WTC11 (cell line): ENCODE measurements at regions not wholly inside any gene's neighbourhood (a gene's known extent, or its start where the extent isn't known, plus 50 kb on each side); places are given as distances from the start of the nearest gene placed in this dataset.

Experiments used
- CDX4 ChIP-seq: fragments of 250-450 bp; sonication (Bioruptor Pico); IDR thresholded peaks from 2 replicates; pipeline ENCODE4 v1.9.0; 2021; ENCODE audit warnings: moderate library complexity, mild to moderate bottlenecking, inconsistent platforms, borderline replicate concordance
- CTCF ChIP-seq: fragments of 200-600 bp; IDR thresholded peaks from 2 replicates; pipeline ENCODE4 v1.8.0; 2022; ENCODE audit warnings: antibody characterized with exemption
- GRHL2 ChIP-seq: fragments of 250-450 bp; sonication (Bioruptor Pico); IDR thresholded peaks from 2 replicates; pipeline ENCODE4 v1.8.0; 2022; ENCODE audit warnings: mild to moderate bottlenecking, moderate library complexity; ENCODE audit not compliant: insufficient replicate concordance, severe bottlenecking
- HMGXB4 ChIP-seq: sonication (generic); formaldehyde crosslinking; IDR thresholded peaks from 2 replicates; pipeline ENCODE4 v1.8.1; 2023; ENCODE audit warnings: mild to moderate bottlenecking, moderate library complexity, missing genetic modification reagents
- NFE2L1 ChIP-seq: sonication (generic); formaldehyde crosslinking; IDR thresholded peaks from 2 replicates; pipeline ENCODE4 v1.8.1; 2023; ENCODE audit warnings: missing genetic modification reagents
- NR2C2 ChIP-seq: sonication (generic); formaldehyde crosslinking; IDR thresholded peaks from 2 replicates; pipeline ENCODE4 v1.8.0; 2022; ENCODE audit warnings: mild to moderate bottlenecking, missing genetic modification reagents
- SP1 ChIP-seq: sonication (generic); formaldehyde crosslinking; conservative IDR thresholded peaks from 2 replicates; pipeline ENCODE4 v1.8.1; 2022; ENCODE audit warnings: missing genetic modification reagents
- TCF7 ChIP-seq: sonication (generic); formaldehyde crosslinking; IDR thresholded peaks from 2 replicates; pipeline ENCODE4 v1.8.0; 2022; ENCODE audit warnings: mild to moderate bottlenecking, low read depth, missing genetic modification reagents, moderate library complexity

DNA sequence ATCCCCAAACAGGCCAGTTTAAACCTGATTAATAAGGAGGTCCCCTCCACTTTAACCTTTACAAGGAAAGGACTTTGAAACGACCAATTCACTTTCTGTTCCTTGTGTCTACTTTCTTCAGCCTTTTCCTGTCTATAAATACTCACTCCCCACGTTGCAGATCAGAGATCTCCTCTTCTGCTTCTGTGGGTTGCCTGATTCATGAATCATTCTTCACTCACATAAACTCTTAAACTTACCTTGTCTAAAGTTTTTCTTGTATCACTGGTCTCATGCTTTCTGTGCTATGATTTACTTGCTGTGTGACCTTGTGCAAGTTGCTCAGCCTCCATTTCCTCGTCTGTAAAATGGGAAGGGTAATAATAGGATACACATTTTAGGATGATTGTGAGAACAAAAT is 236.1 kb downstream of the QDPR start:
- TF ChIP-seq NFE2L1 (CRISPR knock-in tag) (no peak), TCF7 (no peak), CTCF (no peak), SP1 (CRISPR knock-in tag) (no peak), HMGXB4 (CRISPR knock-in tag) (no peak), GRHL2 (CRISPR knock-in tag) (no peak), CDX4 (CRISPR knock-in tag) (no peak), NR2C2 (no peak)
